ENCODE measurements at regions not wholly inside any gene's neighbourhood (a gene's known extent, or its start where the extent isn't known, plus 50 kb on each side); places are given as distances from the start of the nearest gene placed in this dataset.

DNA sequence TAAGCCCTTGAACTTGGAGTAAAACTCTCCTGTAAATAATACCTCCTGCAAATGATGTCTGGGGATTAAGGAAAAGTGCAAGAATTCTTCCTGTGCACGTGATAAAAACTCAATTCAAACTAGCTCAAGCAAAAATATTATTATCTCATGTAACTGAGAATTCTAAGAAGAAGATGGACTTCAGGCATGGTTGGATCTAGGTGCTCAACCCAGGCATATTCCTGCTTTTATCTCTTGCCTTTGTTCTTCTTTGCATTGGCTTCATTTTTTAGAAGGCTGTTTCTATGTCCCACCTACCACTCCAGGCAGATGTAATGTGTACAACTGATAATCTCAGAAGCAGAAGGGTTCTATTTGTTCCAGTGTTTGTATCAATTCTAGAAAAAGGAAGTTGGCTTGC is 95.8 kb downstream of the DACT2 start:
- TF ChIP-seq EP300 (IDR thresholded peaks at IDR 0.05; ENCODE audit: borderline replicate concordance) (no peak), TAF1 (IDR thresholded peaks at IDR 0.05; ENCODE audit: low read depth) (no peak), TEAD4 (IDR thresholded peaks at IDR 0.05) (no peak), YY1 (IDR thresholded peaks at IDR 0.05; ENCODE audit: low read depth) (no peak)

DNA sequence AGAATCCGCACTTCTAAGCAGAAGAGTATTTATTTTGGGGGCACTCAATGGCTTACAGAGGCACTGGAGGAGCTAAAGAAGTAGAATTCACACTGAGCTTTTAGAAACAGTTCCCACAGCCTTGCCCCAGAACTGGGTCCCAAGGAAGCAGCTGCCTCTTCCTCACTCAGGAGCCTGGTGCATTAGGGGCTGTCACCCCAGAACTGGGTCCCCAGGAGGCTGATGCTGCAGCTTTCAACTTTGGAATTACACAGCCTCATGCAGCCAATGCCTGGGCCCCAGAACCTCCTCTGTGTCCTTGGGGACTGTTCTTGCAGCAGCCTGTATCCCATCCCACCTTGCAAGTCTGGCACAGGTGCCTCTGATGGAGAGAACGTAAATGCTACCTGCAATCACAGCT is 96.4 kb downstream of the DACT2 start:
- no peak for TF ChIP-seq EP300 (IDR thresholded peaks at IDR 0.05; ENCODE audit: borderline replicate concordance)
- no peak for TF ChIP-seq FOXM1 (IDR thresholded peaks at IDR 0.05; ENCODE audit: borderline replicate concordance, low read depth)
- TF ChIP-seq RAD21 (IDR thresholded peaks at IDR 0.05; ENCODE audit: low read depth): no peak
- no peak for TF ChIP-seq TCF12 (IDR thresholded peaks at IDR 0.05; ENCODE audit: low read depth)
- no peak for TF ChIP-seq CREB1 (IDR thresholded peaks at IDR 0.05; ENCODE audit: low read depth)
- TF ChIP-seq CEBPB (IDR thresholded peaks at IDR 0.05): no peak
- no peak for TF ChIP-seq YY1 (IDR thresholded peaks at IDR 0.05; ENCODE audit: low read depth)
- TF ChIP-seq, protein P1, sequence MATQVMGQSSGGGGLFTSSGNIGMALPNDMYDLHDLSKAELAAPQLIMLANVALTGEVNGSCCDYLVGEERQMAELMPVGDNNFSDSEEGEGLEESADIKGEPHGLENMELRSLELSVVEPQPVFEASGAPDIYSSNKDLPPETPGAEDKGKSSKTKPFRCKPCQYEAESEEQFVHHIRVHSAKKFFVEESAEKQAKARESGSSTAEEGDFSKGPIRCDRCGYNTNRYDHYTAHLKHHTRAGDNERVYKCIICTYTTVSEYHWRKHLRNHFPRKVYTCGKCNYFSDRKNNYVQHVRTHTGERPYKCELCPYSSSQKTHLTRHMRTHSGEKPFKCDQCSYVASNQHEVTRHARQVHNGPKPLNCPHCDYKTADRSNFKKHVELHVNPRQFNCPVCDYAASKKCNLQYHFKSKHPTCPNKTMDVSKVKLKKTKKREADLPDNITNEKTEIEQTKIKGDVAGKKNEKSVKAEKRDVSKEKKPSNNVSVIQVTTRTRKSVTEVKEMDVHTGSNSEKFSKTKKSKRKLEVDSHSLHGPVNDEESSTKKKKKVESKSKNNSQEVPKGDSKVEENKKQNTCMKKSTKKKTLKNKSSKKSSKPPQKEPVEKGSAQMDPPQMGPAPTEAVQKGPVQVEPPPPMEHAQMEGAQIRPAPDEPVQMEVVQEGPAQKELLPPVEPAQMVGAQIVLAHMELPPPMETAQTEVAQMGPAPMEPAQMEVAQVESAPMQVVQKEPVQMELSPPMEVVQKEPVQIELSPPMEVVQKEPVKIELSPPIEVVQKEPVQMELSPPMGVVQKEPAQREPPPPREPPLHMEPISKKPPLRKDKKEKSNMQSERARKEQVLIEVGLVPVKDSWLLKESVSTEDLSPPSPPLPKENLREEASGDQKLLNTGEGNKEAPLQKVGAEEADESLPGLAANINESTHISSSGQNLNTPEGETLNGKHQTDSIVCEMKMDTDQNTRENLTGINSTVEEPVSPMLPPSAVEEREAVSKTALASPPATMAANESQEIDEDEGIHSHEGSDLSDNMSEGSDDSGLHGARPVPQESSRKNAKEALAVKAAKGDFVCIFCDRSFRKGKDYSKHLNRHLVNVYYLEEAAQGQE (IDR thresholded peaks at IDR 0.05; ENCODE audit: low read depth): no peak

DNA sequence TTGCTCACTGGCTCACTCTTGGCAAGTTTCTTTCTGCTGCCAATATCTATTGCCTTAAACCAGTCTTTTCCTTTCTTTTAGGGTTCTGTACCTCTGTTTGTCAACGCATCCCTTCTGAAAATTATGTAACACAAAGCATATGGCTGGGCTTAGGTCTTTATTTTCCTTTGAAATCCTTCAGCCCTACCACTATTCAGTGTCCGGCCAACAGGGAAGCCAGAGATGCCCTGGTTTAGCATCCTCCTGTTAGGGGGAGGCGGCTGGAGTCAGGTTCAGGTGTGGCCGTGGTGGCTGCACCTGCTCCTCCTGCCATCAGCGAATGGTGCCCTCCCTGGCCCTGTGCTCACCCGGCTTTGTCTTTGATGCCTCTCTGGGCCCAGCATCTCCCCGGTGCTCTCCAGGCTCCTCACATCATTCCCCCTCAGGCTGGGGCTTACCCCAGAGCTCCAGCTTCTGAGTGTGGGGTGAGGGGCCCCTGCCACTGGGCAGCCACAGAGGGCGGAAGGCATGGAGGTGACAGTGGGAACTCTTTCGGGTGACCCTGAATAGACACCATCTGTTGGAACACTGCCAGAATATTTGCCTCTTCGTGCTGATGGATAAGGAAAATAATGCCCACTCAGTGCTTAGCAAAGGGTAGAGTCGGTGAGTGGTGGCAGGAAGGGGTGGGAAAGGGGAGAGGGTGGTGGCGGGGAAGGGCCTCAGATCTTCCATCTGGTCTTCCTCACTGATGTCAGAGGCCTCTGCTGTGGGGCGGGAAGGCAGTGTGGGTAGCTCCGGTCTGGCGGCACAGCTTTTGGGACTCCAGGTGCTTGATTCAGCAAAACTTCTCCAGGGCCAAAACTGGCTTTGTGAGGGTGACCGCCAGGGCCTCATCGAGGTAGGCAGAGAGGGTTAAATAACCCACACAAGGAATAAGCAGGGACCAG is 97.2 kb downstream of the DACT2 start:
- no peak for TF ChIP-seq FOXM1 (IDR thresholded peaks at IDR 0.05; ENCODE audit: borderline replicate concordance, low read depth)

DNA sequence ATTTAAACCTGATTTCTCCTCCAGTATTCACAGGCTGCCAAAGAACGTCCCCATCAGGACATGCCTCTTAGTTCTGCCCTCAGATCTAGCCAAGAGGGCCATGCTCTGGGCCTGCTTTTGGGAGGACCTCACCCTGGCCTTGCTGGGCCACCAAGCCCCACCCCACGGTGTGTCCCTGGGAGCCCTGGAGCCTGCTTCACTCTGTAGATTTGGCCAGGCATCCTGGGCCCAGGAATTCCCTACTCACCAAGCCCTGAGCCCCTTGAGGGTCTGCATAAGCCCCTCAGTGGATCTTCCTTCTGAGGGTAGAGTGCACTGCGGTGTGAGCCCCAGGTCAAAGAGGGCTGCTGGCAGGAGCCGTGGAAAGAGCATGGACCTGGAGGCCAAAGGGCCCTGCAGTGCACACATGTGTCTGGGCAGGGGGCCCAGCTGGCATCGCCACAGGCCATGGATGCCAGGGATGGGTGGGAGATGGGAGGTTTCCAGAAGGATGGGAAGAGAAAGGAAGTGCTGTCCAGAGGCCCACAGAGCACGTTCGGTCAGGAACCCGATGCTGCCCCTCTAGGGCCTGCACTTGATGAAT is 98.0 kb downstream of the DACT2 start:
- TF ChIP-seq, protein P2, sequence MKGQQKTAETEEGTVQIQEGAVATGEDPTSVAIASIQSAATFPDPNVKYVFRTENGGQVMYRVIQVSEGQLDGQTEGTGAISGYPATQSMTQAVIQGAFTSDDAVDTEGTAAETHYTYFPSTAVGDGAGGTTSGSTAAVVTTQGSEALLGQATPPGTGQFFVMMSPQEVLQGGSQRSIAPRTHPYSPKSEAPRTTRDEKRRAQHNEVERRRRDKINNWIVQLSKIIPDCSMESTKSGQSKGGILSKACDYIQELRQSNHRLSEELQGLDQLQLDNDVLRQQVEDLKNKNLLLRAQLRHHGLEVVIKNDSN (IDR thresholded peaks at IDR 0.05): no peak
- no peak for TF ChIP-seq FOXM1 (IDR thresholded peaks at IDR 0.05; ENCODE audit: borderline replicate concordance, low read depth)
- TF ChIP-seq CREB1 (IDR thresholded peaks at IDR 0.05; ENCODE audit: low read depth): no peak
- TF ChIP-seq NFIC (IDR thresholded peaks at IDR 0.05): no peak

DNA sequence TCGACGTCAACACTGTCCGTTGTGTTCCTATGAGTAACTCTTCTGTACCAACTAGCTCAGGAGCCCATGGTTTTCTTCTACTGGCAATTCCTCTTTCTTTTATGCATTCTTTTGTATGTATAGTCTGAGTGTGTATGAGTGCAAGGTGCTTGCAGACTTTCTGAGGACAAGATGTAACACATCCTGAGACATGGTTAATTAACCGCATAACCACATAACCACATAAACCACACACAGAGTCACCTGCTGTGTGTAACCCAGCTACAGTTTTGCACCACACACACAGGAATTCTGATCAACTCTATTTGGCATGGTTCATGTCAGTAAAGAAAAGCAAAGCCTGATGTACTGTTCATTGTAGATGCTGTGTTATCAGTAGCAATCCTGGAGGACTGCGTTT is 98.6 kb downstream of the DACT2 start:
- TF ChIP-seq CEBPB (IDR thresholded peaks at IDR 0.05) (no peak), NFIC (IDR thresholded peaks at IDR 0.05) (no peak), TEAD4 (IDR thresholded peaks at IDR 0.05) (no peak), TAF1 (IDR thresholded peaks at IDR 0.05; ENCODE audit: low read depth) (no peak), EGR1 (IDR thresholded peaks at IDR 0.05) (no peak), FOXM1 (IDR thresholded peaks at IDR 0.05; ENCODE audit: borderline replicate concordance, low read depth) (no peak), CREB1 (IDR thresholded peaks at IDR 0.05; ENCODE audit: low read depth) (no peak), YY1 (IDR thresholded peaks at IDR 0.05; ENCODE audit: low read depth) (no peak)
- TF ChIP-seq, protein P2 (IDR thresholded peaks at IDR 0.05): no peak

DNA sequence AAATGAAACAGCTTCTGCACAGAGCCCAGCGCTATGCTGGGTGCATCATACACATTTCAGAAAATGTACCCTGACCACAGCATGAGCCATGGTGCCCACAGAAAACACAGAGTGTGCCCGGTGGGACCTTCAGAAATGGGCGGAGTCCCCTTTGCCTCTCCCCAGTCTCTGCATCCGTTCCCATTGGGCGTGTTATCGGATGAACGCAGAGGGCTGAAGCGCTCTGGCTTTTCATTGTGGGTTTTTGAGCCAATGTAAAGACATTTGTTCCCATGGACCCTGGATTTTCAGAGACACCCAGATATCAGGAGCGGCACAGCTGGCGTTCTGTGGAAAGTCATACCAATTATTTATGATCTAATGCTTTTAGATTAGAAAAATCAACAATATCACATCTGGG is 99.8 kb downstream of the DACT2 start:
- TF ChIP-seq TEAD4 (IDR thresholded peaks at IDR 0.05) (no peak), NFIC (IDR thresholded peaks at IDR 0.05) (no peak), FOXM1 (IDR thresholded peaks at IDR 0.05; ENCODE audit: borderline replicate concordance, low read depth) (no peak), RAD21 (IDR thresholded peaks at IDR 0.05; ENCODE audit: low read depth) (no peak), CEBPB (IDR thresholded peaks at IDR 0.05) (no peak), EGR1 (IDR thresholded peaks at IDR 0.05) (no peak), TCF12 (IDR thresholded peaks at IDR 0.05; ENCODE audit: low read depth) (no peak), ZBTB7A (IDR thresholded peaks at IDR 0.05; ENCODE audit: low read depth) (no peak), YY1 (IDR thresholded peaks at IDR 0.05; ENCODE audit: low read depth) (no peak), EP300 (IDR thresholded peaks at IDR 0.05; ENCODE audit: borderline replicate concordance) (no peak), TAF1 (IDR thresholded peaks at IDR 0.05; ENCODE audit: low read depth) (no peak)
- TF ChIP-seq, protein P2 (IDR thresholded peaks at IDR 0.05): no peak
- TF ChIP-seq, protein P3, sequence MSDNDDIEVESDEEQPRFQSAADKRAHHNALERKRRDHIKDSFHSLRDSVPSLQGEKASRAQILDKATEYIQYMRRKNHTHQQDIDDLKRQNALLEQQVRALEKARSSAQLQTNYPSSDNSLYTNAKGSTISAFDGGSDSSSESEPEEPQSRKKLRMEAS (IDR thresholded peaks at IDR 0.05): no peak
- TF ChIP-seq, protein P1 (IDR thresholded peaks at IDR 0.05; ENCODE audit: low read depth): no peak

All from Ishikawa (cell line).